ENCODE measurements at regions not wholly inside any gene's neighbourhood (a gene's known extent, or its start where the extent isn't known, plus 50 kb on each side); places are given as distances from the start of the nearest gene placed in this dataset.

DNA sequence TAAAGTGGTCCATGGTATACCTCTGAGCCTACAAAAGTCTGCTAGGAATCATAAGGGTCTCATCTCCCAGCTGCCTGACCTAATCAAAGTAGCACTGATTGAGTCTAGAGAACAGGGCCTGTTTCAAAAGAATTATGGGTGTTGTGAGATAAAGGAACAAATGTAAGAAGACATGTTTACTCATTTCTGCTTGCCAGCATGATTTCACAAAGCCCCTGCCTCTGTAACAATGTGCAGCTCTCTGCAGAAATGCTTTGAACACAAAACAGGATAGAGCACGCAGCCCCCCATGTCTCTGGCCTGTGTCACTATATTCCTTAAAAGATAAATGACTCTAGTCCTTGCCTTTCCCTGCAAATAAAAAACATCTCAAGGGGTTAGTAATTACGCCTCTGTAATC lies 94.7 kb upstream of the IGSF10 start:
- H4K20me1 ChIP-seq (ENCODE audit: insufficient read depth, low read length), result no peaks in the 10 kb centered on the region

DNA sequence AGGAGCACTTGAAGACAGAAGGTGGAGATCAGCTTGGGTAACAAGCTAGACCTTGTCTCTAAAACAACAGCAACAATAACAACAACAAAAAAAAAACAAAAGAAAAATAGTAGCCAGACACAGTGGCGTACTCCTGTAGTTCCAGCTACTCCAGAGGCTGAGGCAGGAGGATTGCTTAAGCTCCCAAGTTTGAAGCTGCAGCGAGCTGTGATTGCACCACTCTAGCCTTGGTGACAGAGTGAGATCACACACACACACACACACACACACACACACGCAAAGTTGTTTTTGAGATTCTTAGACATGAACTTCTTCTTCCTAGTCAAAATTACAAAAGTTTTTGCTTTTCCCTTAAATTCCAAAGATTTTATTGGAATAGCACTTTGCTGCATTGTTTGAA lies 93.0 kb upstream of the IGSF10 start:
- Histone ChIP-seq H3K36me3 (replicated peaks in 1 of 2; ENCODE audit: control insufficient read depth in 1 of 2, insufficient read depth in 2 of 2, low read length in 2 of 2) (no peaks in the 10 kb centered on the region), H4K20me1 (ENCODE audit: insufficient read depth, low read length) (no peaks in the 10 kb centered on the region), H3K9me3 (ENCODE audit: low read length) (no peaks in the 10 kb centered on the region), H3K4me3 (replicated peaks in 1 of 3; ENCODE audit: insufficient read depth in 1 of 3, low read depth in 2 of 3, low read length in 3 of 3) (no peak overlapping the region), H3K27me3 (ENCODE audit: control insufficient read depth in 1 of 2, insufficient read depth in 2 of 2, low read length in 2 of 2) (peaks cover 0 to 1% of the 10 kb centered on the region in 2 experiments; a peak in 1 of 5 replicates), H3K4me2 (ENCODE audit: low read depth, low read length) (no peak overlapping the region), H3K9ac (ENCODE audit: insufficient read depth, low read depth, low read length) (no peak overlapping the region), H3K4me1 (ENCODE audit: insufficient read depth, low read length) (no peaks in the 10 kb centered on the region), H3K27ac (ENCODE audit: extremely low read length, insufficient read depth, low read length) (no peak overlapping the region), H3K79me2 (ENCODE audit: insufficient read depth, low read length) (no peaks in the 10 kb centered on the region), H2AFZ (ENCODE audit: low read length) (no peak overlapping the region)
- POLR2A ChIA-PET, result no interaction called here
- CTCF ChIA-PET (ENCODE audit: low intra/inter-chr PET ratio, low total read pairs), result no interaction called here
- in situ Hi-C loops (cut with HindIII; ENCODE audit: extremely low pct_ligation_motif_present, low pct_unique_long_range_greater_than_20kb) (no loop called here), intact Hi-C loops (cut with micrococcal nuclease; ENCODE audit: unreplicated experiment) (no loop called here)
- no peak for TF ChIP-seq DMAP1 (CRISPR knock-in tag; IDR thresholded peaks at IDR 0.05)
- TF ChIP-seq CEBPB (IDR thresholded peaks at IDR 0.05; ENCODE audit: borderline replicate concordance, low read depth, low read length), result peak; percentile 45
- no peak for TF ChIP-seq RNF2 (conservative IDR thresholded peaks at IDR 0.05; ENCODE audit: low read depth)
- TF ChIP-seq ZNF709 (CRISPR knock-in tag; IDR thresholded peaks at IDR 0.05), result no peak
- TF ChIP-seq NCOA1 (CRISPR knock-in tag; IDR thresholded peaks at IDR 0.05), result no peak
- TF ChIP-seq RXRB (CRISPR knock-in tag; IDR thresholded peaks at IDR 0.05; ENCODE audit: borderline replicate concordance), result no peak
- DNase-seq (ENCODE audit: low spot score) (no peak), ATAC-seq (no peak), FAIRE-seq (no peak)
- no TSS peak for BruUV-seq (replicated peaks)
- WGBS (ENCODE audit: low lambda C conversion rate), result 8% methylated on average over 3 of the region's 3 CpGs

More for the DNA sequence above, 94.7 kb upstream of the IGSF10 start:
- Histone ChIP-seq H3K4me3 (replicated peaks in 1 of 3; ENCODE audit: insufficient read depth in 1 of 3, low read depth in 2 of 3, low read length in 3 of 3) (no peak overlapping the region), H3K79me2 (ENCODE audit: insufficient read depth, low read length) (no peaks in the 10 kb centered on the region), H3K9me3 (ENCODE audit: low read length) (no peaks in the 10 kb centered on the region), H3K9ac (ENCODE audit: insufficient read depth, low read depth, low read length) (no peak overlapping the region), H3K27ac (ENCODE audit: extremely low read length, insufficient read depth, low read length) (no peak overlapping the region), H3K36me3 (replicated peaks in 1 of 2; ENCODE audit: control insufficient read depth in 1 of 2, insufficient read depth in 2 of 2, low read length in 2 of 2) (no peaks in the 10 kb centered on the region), H3K27me3 (ENCODE audit: control insufficient read depth in 1 of 2, insufficient read depth in 2 of 2, low read length in 2 of 2) (peaks cover 0 to 1% of the 10 kb centered on the region in 2 experiments; a peak in 1 of 5 replicates), H3K4me2 (ENCODE audit: low read depth, low read length) (no peak overlapping the region), H2AFZ (ENCODE audit: low read length) (no peak overlapping the region), H3K4me1 (ENCODE audit: insufficient read depth, low read length) (no peaks in the 10 kb centered on the region)
- ChIA-PET POLR2A (no interaction called here), CTCF (ENCODE audit: low intra/inter-chr PET ratio, low total read pairs) (no interaction called here)
- no peak for DNase-seq (ENCODE audit: low spot score)
- in situ Hi-C loops (cut with HindIII; ENCODE audit: extremely low pct_ligation_motif_present, low pct_unique_long_range_greater_than_20kb), result no loop called here
- WGBS (ENCODE audit: low lambda C conversion rate), result 13% methylated on average over 2 of the region's 2 CpGs
- no peak for FAIRE-seq
- TF ChIP-seq FOXJ3 (CRISPR knock-in tag; IDR thresholded peaks at IDR 0.05; ENCODE audit: borderline replicate concordance) (no peak), ZMAT3 (CRISPR knock-in tag; conservative IDR thresholded peaks at IDR 0.05) (no peak), NFATC3 (CRISPR knock-in tag; IDR thresholded peaks at IDR 0.05) (no peak), NONO (IDR thresholded peaks at IDR 0.05) (no peak), NONO (CRISPR knock-in tag; conservative IDR thresholded peaks at IDR 0.05) (no peak)
- BruUV-seq (replicated peaks), result no TSS peak
- intact Hi-C loops (cut with micrococcal nuclease; ENCODE audit: unreplicated experiment), result no loop called here
- no peak for ATAC-seq

Measured in HepG2 (cell line).